ENCODE measurements at regions not wholly inside any gene's neighbourhood (a gene's known extent, or its start where the extent isn't known, plus 50 kb on each side); places are given as distances from the start of the nearest gene placed in this dataset.
A peak's percentile ranks its signal among the peaks of the same experiment; 100 is the strongest.

DNA sequence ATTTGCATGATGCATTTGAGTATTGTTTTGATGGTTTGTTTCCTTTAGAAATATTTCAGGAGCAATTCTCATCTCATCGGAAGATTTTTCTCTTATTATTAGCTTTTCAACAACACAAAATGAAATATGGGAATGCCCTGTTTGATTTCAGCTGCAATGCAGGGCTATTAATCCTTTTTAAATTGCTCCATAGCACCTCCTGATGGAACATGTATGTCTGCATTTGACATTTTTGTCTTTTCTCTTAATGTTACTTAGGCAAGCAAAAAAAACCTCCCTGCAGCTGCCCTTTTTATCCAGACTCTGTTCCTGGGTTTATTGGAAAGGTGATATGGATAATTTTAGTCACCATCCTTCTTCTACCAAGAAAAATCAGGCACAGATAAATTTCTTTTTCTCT lies 895.8 kb downstream of the RPS29 start:
- no peak for TF ChIP-seq EZH2 (IDR thresholded peaks at IDR 0.05; ENCODE audit: borderline replicate concordance, low read length)
- TF ChIP-seq, protein P1, sequence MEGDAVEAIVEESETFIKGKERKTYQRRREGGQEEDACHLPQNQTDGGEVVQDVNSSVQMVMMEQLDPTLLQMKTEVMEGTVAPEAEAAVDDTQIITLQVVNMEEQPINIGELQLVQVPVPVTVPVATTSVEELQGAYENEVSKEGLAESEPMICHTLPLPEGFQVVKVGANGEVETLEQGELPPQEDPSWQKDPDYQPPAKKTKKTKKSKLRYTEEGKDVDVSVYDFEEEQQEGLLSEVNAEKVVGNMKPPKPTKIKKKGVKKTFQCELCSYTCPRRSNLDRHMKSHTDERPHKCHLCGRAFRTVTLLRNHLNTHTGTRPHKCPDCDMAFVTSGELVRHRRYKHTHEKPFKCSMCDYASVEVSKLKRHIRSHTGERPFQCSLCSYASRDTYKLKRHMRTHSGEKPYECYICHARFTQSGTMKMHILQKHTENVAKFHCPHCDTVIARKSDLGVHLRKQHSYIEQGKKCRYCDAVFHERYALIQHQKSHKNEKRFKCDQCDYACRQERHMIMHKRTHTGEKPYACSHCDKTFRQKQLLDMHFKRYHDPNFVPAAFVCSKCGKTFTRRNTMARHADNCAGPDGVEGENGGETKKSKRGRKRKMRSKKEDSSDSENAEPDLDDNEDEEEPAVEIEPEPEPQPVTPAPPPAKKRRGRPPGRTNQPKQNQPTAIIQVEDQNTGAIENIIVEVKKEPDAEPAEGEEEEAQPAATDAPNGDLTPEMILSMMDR (IDR thresholded peaks at IDR 0.05; ENCODE audit: low read length): peak; percentile 33; the same call in 1 of the 2 replicates
